GM12864 (cell line): ENCODE measurements at regions not wholly inside any gene's neighbourhood (a gene's known extent, or its start where the extent isn't known, plus 50 kb on each side); places are given as distances from the start of the nearest gene placed in this dataset.

Source experiments
- DNase-seq: peaks from one replicate; pipeline ENCODE4 v3.0.0-alpha.2; 2011; ENCODE audit warnings: low read depth
- H3K4me3 ChIP-seq: 2 replicates; pipeline ENCODE4 v1.5.1; 2011; ENCODE audit warnings: mild to moderate bottlenecking, low read depth, low read length, control low read depth
- CTCF ChIP-seq: IDR thresholded peaks from 2 replicates; pipeline ENCODE4 v1.5.1; 2011; ENCODE audit warnings: low read depth, mild to moderate bottlenecking, moderate library complexity, low read length, control low read depth, inconsistent platforms; ENCODE audit errors: missing control alignments

- DNase-seq, result no peak
- H3K4me3 ChIP-seq, result no peak overlapping the region
- TF ChIP-seq CTCF, result no peak
Measured at GRCh38 chr16:8505327-8505991, 84.9 kb downstream of the TMEM114 start.

- TF ChIP-seq CTCF, result no peak
- no peak for DNase-seq
- no peak overlapping the region for H3K4me3 ChIP-seq
Measured at GRCh38 chr16:8502446-8502845, 87.9 kb downstream of the TMEM114 start.

GRCh38 chr16:8500351-8500750 is 90.0 kb downstream of the TMEM114 start:
- no peak overlapping the region for H3K4me3 ChIP-seq
- no peak for DNase-seq
- no peak for TF ChIP-seq CTCF

- no peak for DNase-seq
- TF ChIP-seq CTCF, result no peak
- H3K4me3 ChIP-seq, result no peak overlapping the region
Measured at GRCh38 chr16:8496364-8496763, 93.9 kb downstream of the TMEM114 start.

GRCh38 chr16:8493972-8494371 is 96.3 kb downstream of the TMEM114 start:
- TF ChIP-seq CTCF, result no peak
- no peak overlapping the region for H3K4me3 ChIP-seq
- DNase-seq, result no peak

- DNase-seq, result no peak
- no peak overlapping the region for H3K4me3 ChIP-seq
- no peak for TF ChIP-seq CTCF
Measured at GRCh38 chr16:8492690-8493089, 97.6 kb downstream of the TMEM114 start.

- no peak for TF ChIP-seq CTCF
- no peak for DNase-seq
- H3K4me3 ChIP-seq, result no peak overlapping the region
Measured at GRCh38 chr16:8489580-8489979, 100.7 kb downstream of the TMEM114 start.
